Body of pancreas (tissue), 4 donors: ENCODE measurements at regions not wholly inside any gene's neighbourhood (a gene's known extent, or its start where the extent isn't known, plus 50 kb on each side); places are given as distances from the start of the nearest gene placed in this dataset.

ENCODE experiments used
- CTCF ChIP-seq, 7 experiments: fragments of 450-650 bp in 4 of 7; fragments of 200-600 bp in 3 of 7; sonication (generic) in 3 of 7; IDR thresholded peaks; one replicate each; pipeline ENCODE4 v1.5.1; 2016 to 2019; ENCODE audit warnings: antibody characterized with exemption in 7 of 7
- POLR2A ChIP-seq, 3 donors: fragments of 450-650 bp; IDR thresholded peaks; one replicate each; pipeline ENCODE4 v1.6.1; 2016; ENCODE audit warnings: antibody characterized with exemption in 3 of 3, mild to moderate bottlenecking in 2 of 3

- TF ChIP-seq CTCF (IDR thresholded peaks at IDR 0.05) (no peak), POLR2A (IDR thresholded peaks at IDR 0.05) (no peak)
Measured at GRCh38 chr9:82546136-82546535, 516.8 kb downstream of the RASEF start.
